NCI-H2227 treated with DMSO at 0.1 percent for 48 hours (cell line): ENCODE measurements at regions not wholly inside any gene's neighbourhood (a gene's known extent, or its start where the extent isn't known, plus 50 kb on each side); places are given as distances from the start of the nearest gene placed in this dataset.
"Not testable (repeated sequence)": the region's sequence is repeated elsewhere in the genome, so short reads cannot be mapped to it uniquely, and the experiment has no call there.

Source experiments
- DNase-seq: peaks from one replicate; lab custom pipeline; 2025; lab: John Stamatoyannopoulos, UW

DNA sequence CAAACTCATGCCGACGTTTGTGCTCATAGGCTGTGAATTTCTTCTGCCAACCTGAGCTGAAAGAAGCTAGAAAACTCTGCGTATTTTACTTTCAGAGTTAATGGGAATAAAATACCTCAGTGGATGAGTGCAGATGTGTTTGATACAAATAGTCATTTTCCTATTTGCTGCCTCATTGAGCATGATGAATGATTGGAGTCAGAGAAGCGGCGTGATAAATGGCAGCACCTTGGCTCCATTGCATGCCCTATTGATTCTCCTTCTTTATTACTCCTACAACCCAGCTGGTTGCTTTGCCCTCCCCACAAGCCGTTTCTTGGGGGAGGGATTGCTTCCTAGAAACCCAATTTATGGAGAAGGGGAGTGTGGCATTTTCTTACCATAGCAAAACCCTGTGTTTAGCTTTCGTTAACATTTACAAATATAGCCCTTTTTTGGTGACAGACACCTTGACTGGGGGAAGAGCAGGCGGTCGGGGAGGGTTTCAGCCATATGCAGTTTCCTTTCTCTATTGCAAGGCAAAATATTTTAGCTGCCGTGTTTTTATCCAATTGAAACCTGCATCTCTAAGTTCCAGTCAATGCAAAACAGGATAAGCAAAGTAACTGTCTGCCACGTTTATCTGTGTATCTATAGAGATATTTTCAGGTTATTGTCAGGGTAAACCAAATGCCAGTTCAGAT is 93.1 kb upstream of the TBCA start:
- peak; percentile 27 for DNase-seq

DNA sequence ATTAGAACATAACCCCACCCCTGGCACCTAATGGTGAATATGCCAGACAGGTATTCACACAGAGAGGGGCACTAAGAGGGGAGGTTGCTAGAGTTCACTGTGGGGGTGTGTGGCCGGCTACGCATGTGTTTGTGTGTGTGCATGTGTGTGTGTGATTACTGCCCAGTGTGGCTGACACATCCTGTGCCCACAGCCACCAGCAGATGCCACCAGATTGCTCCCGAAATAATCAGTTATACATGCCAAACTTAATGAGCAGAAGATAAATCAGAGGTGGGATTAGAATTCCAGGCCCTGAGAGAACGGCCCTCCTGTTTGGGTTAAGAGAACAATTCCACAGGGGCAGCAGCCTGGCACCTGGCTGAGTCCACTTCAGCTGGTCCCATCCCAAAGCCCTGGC is 91.8 kb upstream of the TBCA start:
- no peak for DNase-seq

DNA sequence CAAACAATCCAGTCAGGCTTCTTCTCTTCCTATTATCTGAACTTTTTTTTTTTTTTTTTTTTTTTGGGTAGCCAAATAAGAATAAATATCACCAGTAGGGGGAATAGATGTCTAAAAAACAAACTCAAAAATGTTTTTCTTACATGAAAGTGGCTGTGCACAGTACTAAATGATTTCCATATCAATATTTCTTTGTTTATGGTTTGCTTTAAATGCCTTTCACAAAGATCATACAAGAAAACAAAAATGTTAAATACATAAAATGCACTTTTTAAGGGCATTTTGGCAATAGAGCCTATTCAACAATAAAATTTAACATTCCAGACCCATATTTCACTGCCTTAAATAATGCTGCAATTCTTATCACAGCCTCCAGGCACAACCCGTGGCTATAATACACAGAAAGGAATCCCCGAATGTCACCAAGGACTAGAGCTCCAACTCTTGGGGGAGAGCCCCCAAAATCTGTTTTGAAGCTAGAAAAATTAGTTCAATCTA is 91.1 kb upstream of the TBCA start:
- DNase-seq = no peak

DNA sequence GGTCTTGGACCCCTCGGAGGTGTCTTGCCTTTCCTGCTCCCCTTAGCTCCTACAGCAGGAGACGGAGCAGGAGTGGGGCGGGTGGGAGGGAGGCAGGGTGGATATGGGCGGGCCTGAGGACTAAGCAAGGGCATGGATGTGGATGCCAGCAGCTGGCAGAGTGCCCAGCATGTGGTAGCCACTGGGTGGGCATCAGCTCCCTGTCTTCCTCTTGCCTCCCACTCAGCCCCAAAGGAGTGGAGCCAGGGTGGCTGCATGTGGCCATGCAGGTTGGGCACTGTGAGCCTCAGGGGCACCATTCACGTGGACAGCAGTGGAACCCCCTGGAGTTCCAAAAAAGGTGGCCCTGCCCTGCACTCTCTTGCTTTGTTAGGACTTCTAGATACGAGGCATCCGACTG is 90.1 kb upstream of the TBCA start:
- DNase-seq = no peak

DNA sequence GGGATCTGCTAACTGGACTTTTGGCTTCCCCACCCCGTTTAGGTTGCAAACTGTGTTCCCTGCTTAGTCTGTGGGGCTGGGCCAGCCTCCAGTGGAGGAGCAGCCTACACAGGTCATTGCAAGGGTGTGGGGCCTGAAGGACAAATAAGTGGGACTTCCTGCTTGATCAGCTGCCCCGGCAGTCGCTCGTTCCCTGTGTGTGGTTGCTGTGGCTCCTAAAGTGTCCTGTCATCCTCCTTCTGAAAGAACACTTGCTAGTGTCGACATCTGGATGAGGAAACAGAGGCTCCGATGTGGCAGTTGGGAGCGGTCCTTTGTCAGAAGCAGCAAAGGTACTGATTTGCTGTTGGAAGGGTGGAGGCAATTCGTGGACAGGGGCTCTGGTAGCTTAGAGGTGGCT is 88.9 kb upstream of the TBCA start:
- DNase-seq = no peak

DNA sequence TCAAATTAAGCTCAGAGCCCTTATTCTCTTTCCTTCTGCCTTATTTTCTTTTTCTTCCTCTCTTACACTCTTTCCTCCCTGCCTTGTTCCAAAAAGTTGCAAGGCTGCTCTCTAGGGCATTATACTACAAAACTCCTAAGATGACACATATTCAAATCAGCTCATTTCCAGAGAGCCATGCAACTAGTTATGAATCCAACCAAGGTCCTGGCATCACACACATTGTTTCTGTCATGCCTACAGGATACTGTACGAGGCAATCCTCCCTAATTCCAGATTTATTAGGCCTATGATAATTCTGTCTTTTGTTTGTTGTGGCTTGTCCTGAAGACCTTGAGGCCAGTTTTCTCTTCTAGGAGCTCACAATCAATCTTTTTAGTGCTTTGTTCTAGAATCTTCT is 87.0 kb upstream of the TBCA start:
- no peak for DNase-seq

DNA sequence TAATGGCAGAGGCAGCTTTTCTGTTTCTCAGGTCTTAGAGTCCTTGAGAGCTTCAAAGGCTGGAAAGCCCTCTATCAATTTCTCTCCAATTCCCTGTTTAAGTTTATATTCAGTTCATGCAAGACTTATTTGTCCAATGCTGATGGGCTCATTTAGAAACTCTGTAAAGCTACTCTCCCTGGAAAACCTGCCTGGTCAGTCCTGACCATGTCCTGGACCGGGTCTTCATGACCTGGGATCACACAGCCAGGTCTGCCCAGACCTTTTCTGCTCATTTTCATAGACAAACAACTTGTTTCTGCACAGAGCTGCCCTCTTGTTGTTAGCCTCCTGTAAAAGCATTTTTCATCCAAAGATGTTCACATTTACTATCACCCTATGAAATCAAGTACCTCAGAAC is 85.4 kb upstream of the TBCA start:
- no peak for DNase-seq

DNA sequence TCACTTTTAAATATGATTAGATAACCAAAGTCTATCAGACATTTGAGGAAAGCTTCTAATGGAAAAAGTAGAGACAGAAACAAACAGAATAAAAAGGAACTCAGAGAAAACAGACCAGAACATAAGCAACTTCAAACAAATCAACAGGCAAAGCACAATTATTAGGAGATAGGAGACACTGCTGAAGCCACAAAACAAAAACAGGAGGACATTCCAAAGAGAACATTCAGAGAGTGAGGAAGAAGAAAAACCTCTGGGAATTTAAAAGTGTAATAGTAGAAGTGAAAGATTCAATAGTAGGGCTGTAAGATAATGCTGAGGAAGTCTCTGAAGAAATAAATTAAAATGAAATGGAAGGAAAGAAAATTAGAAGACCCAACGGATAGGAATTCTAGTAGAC is 83.2 kb upstream of the TBCA start:
- no peak for DNase-seq

DNA sequence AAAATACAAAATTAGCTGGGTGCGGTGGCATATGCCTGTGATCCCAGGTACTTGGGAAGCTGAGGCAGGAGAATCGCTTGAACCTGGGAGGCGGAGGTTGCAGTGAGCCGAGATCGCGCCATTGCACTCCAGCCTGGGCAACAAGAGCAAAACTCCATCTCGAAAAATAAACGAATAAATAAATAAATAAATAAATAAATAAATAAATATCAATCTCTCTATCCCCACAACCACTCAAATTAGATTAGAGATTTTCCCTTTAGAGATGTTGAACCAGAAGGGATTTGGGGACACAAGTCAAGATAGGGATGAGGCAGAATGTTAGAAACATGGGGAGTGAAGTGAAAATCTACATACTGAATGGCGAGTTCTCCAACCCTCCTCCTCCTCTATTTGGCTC is 82.5 kb upstream of the TBCA start:
- not testable (repeated sequence) for DNase-seq

DNA sequence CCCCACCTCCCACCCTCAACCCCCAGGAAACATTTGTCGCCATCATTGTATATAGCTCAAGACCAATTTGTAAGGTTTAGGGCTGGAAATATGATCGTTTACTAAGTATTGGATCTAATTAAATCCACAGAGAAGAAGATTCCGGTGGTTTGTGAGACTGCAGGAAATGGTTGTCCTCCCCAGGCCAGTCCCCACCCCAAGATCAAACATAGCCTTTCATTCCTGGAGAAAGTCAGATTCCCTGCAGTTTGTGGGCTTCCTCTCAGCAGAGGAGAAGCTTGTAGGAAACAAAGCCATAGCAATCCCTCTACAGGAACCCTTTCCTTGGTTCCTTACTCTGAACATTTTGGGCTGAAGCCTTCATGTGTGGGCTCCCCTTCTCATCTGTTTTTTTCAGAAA is 79.2 kb upstream of the TBCA start:
- no peak for DNase-seq

DNA sequence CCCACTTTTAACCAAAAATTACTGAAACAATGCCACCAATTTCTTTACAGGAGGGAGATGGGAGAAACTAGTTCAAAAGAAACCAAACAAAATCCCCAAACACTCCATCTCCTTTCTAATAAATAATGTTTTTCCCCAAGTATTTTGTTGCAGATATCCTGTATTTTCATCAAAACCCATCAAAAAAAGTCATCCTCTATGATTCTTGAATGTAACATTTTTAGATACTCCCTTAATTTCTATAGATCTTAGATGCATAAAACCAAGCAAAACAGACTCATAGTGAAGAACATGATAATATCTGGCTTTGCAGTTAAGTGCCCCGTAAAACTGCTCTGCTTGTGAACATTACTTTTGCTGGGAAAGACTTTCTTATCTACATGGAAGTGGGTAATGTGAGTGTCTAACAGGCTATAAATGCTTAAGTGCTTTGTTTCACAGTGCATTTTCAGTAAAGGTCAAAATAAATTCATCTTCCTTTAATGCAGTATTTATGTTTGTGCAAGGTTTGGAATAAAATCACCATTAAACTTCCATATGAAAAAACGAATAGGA is 77.3 kb upstream of the TBCA start:
- no peak for DNase-seq

DNA sequence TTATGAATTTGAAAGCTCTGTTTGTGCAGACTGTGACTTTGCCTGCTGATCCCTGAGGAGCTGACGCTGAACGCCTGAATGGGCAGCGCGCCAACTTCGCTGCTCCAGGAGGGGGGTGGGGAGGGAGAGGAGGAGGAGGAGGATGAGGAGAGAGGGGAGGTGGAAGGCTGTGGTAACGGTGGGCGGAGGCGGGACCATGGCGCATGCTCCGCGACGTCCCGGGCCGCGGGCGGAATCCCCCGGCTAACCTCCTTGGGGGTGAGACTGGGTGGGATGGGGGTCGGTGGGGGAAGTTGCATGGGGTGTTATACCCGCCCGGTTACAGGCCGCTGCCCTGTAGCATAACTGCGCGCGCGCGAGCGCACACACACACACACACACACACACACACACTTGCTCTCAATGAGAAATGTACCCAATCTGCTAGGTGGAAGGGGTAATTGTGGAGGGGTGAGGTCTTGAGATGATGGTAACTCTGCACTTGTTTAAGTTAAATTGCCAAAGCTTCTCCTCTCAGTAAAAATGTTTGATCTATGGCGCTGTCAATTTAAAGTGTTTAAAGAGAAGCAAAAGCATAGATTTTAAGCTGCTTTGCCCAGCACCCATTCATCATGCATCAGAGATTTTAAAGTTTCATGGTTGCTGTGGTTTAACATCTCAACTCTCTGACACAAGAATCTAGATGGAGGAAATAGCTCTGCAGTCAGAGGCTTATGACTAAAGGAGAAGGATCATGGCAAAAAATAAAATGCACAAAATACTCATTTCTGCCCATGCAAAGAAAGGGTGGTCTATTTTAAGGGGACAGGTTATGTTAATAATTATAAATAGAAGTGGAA is 76.6 kb upstream of the TBCA start:
- DNase-seq = no peak

DNA sequence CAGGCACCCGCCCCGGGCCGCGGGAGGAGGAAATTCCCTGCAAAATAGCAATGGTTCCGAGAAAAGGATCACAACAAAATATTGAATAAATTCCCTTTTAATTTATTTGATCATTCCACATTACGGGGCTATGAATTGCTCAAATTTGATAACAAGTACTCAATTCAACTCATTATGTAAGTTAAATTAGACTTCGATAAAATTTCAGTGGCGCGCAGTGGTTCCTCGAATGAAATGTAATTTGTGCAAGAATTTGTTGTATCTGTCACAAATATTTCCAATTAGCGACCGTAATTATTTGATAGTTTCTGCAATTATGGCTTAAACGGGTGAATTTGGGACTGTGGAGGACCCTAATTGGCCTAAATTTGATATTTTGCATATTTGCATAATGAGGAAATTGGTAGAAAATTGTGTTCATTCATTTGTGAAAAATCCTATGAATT is 76.0 kb upstream of the TBCA start:
- no peak for DNase-seq

DNA sequence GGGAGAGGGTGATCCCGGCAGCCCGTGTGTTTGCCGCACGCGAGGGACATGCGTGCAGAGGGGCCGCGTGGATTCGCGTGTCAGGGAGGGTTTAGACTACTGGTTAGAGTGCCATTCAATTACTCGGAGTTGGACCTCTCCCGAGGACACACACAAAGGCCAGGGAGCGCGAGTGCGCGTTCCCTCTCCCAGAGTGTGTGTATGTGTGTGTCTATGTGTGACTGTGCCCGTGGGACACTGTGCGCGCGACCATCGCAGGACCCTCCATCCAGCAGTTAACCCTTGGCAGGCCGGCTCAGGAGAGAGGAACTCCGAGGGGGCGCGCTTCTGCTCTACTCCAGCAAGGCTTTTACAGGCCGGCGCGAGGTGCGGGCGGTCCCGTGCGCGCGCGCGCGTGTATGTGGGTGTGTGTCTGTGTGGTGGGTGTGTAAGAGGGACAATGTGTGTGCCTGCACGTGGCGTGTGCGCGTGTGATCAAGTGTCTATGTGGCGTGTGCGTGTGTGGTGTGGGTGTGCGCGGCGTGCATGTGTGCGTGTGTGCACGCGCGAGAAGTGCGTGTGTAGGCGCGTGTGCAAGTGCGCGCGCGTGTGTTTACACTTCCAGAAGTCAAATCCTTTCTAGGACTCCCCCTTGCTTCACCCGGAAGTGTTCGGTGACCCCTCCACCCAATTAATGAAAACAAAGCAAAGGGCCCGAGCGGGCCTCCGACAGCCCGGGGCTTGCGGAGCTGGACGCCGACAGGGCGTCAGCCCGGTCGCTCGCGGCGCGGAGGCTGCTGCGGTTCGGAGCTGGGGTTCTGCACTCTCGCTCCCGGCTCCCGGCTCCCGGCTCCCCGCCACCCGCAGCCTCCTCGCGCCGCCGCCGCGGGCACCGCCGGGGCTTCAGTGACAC is 75.3 kb upstream of the TBCA start:
- no peak for DNase-seq

DNA sequence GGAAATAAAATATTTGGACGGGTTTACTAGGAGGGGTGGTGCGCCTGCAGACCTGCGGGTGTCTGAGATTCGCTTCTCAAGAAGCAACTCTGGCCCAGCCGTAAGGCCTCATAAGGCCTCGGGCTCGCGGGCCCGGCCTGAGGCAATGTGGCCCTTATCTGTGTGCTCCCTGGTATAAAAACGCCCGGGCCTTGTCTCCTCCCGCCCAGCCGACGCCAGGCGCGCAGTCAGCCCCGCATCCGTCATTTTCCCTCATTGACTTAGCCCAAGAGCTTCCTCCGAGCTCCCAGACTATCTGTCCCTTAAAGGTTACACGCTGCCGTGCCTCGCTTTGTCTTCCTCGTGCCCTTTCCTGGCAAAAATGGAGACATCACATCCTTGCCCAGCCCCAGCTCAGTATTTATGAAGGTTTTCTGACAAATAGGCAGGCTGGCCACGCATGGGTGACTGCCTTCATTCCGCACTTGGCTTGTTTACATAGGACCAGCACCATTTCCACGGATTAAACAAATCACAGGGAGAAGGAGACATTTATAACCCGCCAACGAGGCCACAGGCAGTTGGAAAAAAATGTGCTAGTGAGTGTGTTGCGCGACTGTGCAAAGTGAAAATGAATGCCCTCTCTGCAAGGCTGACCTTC is 74.5 kb upstream of the TBCA start:
- no peak for DNase-seq

DNA sequence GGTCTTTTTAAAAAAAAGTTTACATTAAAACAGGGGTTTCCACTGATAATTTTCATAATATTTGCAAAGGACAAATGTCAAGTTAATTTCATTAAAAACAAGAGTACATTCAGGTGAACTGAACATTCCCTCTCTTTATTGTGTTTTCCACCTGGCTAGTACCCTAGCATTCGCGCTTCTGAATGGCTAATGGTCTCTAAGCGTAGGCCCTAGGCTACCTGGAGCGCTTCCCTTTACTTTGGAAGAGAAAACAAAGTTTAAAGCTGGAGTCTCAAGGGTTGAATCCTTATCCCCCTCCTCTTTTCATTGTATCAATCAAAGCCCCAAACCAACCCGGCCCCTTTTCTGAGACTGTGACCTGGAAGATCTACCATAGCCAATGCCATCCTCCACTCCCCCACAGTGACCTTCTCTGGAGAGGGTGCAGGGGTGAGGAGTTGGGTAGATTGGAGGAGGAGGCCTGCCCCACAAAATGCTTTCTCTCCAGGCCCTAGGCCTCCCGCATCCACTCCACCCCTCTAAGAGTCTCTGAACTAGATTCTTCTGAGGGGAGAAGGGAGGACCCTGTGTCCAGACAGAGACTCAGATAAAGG is 73.3 kb upstream of the TBCA start:
- DNase-seq = no peak

DNA sequence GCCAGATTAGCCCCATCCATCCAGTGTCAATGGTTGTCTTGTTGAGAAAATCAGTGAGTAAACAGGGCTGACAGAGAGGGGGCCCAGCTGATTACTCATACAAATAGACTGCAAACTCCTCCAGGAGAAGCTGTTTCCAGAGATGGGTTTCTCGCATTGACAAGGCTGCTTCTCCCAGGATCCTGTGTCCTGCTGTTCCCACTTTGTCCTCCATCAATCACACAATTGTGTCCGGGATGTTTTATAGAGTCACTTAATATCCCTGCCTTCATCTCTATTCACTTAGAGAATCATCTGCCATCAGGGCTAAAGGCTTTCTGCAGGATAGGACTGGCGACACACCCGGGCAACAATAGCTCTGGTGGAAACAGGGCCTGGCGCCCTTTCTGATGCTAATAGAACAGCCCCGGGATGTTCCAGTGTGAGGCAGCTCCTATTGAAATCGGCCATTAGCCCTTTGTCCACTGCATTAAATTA is 71.7 kb upstream of the TBCA start:
- no peak for DNase-seq

DNA sequence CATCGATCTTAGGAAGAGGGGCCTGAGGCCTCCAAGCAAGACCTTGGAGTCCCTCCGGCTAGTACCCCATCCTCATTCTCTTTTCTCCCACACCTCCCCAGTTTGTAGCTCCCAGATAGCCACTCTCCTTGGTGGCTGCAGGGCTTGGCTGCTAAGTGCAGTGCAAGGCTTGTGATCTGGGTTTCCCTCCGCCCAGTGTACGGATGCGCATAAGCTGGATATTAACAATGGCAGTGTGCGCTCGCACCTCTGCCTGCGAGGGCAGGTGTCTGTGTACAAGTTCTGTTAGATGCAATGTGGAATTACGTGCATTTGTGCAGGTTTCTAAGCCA is 71.0 kb upstream of the TBCA start:
- no peak for DNase-seq

DNA sequence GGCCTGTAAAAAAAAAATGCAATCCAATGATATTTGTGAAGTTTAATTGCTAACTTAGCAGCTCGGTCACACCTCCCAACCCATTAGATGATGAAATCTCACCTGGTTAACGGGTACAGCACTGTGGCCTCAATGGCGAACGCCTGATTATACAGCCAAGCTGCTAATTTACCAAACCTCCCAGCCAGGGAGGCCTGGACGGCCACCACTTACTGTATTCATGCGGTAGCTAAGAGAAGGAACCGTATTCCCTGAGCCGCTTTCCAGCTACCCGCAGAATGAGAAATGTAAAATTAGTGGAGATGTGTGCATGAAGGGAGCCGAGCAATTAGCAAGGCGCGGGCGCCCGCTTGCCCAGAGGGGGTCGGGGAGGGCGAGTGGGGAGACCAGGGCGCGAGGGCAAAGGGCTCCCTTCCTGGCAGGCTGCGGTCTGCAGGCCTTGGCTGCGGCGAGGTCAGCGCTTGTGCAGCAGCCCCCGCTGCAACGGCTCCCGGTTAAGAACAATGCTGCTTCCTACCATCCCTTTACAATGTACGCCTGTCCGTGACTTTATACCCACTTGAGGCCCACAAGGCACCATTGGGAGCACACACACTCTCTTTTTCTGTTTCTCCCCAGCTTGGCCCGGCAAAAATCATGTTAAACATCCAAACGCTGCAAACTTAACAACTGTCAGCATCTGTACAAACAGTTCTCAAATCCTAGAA is 70.4 kb upstream of the TBCA start:
- DNase-seq = no peak

DNA sequence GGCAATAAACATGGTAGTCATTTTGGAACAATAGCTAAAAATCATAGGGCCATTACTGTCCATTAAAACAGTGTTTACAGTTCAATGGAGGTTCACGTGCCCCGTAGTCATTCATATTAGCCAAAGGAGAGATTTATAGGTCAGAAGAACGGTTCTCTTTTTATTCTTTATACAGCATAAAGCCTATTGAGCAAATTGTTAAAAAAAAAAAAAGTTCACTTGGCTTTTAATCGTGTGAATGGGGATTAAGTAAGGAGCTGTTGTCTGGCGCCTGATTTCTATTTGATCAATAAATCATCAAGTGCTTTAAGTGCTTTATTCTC is 69.1 kb upstream of the TBCA start:
- DNase-seq = no peak
